ENCODE measurements at regions not wholly inside any gene's neighbourhood (a gene's known extent, or its start where the extent isn't known, plus 50 kb on each side); places are given as distances from the start of the nearest gene placed in this dataset.

DNA sequence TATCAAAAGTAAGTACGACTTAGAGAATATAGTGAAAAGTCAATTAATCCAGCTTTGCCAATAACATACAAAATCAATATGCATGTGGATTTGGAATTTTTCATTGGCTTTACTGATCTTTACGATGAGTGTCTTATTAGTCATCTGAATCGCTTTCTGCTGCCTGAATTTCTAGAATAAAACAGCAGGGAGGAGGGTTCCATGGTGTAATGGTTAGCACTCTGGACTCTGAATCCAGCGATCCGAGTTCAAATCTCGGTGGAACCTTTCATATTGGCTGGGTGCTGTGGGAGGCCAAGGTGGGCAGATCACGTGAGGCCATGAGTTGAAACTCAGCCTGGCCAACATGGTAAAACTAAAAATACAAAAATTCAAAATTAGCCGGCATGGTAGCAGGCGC lies 448.8 kb downstream of the RNF144B start:
- TF ChIP-seq BMI1 (IDR thresholded peaks at IDR 0.05; ENCODE audit: borderline replicate concordance), result no peak
- no peak for TF ChIP-seq CBFB (IDR thresholded peaks at IDR 0.05; ENCODE audit: low read depth)
- TF ChIP-seq CBX3 (IDR thresholded peaks at IDR 0.05; ENCODE audit: borderline replicate concordance, low read depth), result no peak
- TF ChIP-seq, protein P1, sequence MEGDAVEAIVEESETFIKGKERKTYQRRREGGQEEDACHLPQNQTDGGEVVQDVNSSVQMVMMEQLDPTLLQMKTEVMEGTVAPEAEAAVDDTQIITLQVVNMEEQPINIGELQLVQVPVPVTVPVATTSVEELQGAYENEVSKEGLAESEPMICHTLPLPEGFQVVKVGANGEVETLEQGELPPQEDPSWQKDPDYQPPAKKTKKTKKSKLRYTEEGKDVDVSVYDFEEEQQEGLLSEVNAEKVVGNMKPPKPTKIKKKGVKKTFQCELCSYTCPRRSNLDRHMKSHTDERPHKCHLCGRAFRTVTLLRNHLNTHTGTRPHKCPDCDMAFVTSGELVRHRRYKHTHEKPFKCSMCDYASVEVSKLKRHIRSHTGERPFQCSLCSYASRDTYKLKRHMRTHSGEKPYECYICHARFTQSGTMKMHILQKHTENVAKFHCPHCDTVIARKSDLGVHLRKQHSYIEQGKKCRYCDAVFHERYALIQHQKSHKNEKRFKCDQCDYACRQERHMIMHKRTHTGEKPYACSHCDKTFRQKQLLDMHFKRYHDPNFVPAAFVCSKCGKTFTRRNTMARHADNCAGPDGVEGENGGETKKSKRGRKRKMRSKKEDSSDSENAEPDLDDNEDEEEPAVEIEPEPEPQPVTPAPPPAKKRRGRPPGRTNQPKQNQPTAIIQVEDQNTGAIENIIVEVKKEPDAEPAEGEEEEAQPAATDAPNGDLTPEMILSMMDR (IDR thresholded peaks at IDR 0.05 in 2 of 3, conservative IDR thresholded peaks at IDR 0.05 in 1 of 3; ENCODE audit: control insufficient read depth in 2 of 3, extremely low read depth in 1 of 3, insufficient read depth in 1 of 3, low read depth in 3 of 3, low read length in 3 of 3), result no peak
- TF ChIP-seq RBBP5 (conservative IDR thresholded peaks at IDR 0.05), result no peak
- TF ChIP-seq, protein P2, sequence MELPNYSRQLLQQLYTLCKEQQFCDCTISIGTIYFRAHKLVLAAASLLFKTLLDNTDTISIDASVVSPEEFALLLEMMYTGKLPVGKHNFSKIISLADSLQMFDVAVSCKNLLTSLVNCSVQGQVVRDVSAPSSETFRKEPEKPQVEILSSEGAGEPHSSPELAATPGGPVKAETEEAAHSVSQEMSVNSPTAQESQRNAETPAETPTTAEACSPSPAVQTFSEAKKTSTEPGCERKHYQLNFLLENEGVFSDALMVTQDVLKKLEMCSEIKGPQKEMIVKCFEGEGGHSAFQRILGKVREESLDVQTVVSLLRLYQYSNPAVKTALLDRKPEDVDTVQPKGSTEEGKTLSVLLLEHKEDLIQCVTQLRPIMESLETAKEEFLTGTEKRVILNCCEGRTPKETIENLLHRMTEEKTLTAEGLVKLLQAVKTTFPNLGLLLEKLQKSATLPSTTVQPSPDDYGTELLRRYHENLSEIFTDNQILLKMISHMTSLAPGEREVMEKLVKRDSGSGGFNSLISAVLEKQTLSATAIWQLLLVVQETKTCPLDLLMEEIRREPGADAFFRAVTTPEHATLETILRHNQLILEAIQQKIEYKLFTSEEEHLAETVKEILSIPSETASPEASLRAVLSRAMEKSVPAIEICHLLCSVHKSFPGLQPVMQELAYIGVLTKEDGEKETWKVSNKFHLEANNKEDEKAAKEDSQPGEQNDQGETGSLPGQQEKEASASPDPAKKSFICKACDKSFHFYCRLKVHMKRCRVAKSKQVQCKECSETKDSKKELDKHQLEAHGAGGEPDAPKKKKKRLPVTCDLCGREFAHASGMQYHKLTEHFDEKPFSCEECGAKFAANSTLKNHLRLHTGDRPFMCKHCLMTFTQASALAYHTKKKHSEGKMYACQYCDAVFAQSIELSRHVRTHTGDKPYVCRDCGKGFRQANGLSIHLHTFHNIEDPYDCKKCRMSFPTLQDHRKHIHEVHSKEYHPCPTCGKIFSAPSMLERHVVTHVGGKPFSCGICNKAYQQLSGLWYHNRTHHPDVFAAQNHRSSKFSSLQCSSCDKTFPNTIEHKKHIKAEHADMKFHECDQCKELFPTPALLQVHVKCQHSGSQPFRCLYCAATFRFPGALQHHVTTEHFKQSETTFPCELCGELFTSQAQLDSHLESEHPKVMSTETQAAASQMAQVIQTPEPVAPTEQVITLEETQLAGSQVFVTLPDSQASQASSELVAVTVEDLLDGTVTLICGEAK (IDR thresholded peaks at IDR 0.05; ENCODE audit: borderline replicate concordance), result no peak
- no peak for TF ChIP-seq GATAD2B (conservative IDR thresholded peaks at IDR 0.05; ENCODE audit: low read depth)

Measured in GM12878 (cell line).